Astrocyte (in vitro differentiated cells and primary cell): ENCODE measurements at regions not wholly inside any gene's neighbourhood (a gene's known extent, or its start where the extent isn't known, plus 50 kb on each side); places are given as distances from the start of the nearest gene placed in this dataset.

ENCODE experiments used
- DNase-seq: peaks from one replicate; pipeline ENCODE4 v3.0.0-alpha.2; 2010; ENCODE audit warnings: low read depth
- FAIRE-seq: peaks from 2 replicates; lab custom pipeline; 2011; peaks lifted over from hg19 to GRCh38; lab: Jason Lieb, UNC
- H2AFZ ChIP-seq: 2 replicates; pipeline ENCODE4 v1.6.0; 2012; ENCODE audit warnings: low read depth, low read length, inconsistent platforms
- H3K27ac ChIP-seq: 2 replicates; pipeline ENCODE4 v1.5.1; 2011; ENCODE audit warnings: low read depth, low read length, inconsistent platforms
- H3K27me3 ChIP-seq: 2 replicates; pipeline ENCODE4 v1.6.0; 2011; ENCODE audit warnings: low read length, inconsistent platforms; ENCODE audit not compliant: insufficient read depth
- H3K36me3 ChIP-seq: 2 replicates; pipeline ENCODE4 v1.5.1; 2011; ENCODE audit warnings: low read length, inconsistent platforms; ENCODE audit not compliant: insufficient read depth
- H3K4me1 ChIP-seq: 2 replicates; pipeline ENCODE4 v1.5.1; 2011; ENCODE audit warnings: low read length, inconsistent platforms; ENCODE audit not compliant: insufficient read depth
- H3K4me2 ChIP-seq: 2 replicates; pipeline ENCODE4 v1.6.0; 2012; ENCODE audit warnings: low read length, inconsistent platforms
- H3K4me3 ChIP-seq: 2 replicates; pipeline ENCODE4 v1.5.1; 2011; ENCODE audit warnings: low read depth, mild to moderate bottlenecking, low read length, inconsistent platforms; ENCODE audit not compliant: insufficient read depth
- H3K79me2 ChIP-seq: 2 replicates; pipeline ENCODE4 v1.6.0; 2012; ENCODE audit warnings: mild to moderate bottlenecking, low read length, inconsistent platforms; ENCODE audit not compliant: insufficient read depth
- H3K9ac ChIP-seq: 2 replicates; pipeline ENCODE4 v1.6.0; 2012; ENCODE audit warnings: mild to moderate bottlenecking, low read length, inconsistent platforms
- H3K9me3 ChIP-seq: 2 replicates; pipeline ENCODE4 v1.5.1; 2012; ENCODE audit warnings: low read depth, mild to moderate bottlenecking, low read length, inconsistent platforms; ENCODE audit not compliant: insufficient read depth
- H4K20me1 ChIP-seq: 2 replicates; pipeline ENCODE4 v1.6.0; 2012; ENCODE audit warnings: low read length, inconsistent platforms; ENCODE audit not compliant: insufficient read depth
- H3K27ac Mint-ChIP-seq: one replicate; pipeline ENCODE4 v1.8.0; 2021; ENCODE audit warnings: mild to moderate bottlenecking, mixed read lengths; ENCODE audit not compliant: unreplicated experiment
- H3K27me3 Mint-ChIP-seq: one replicate; pipeline ENCODE4 v1.8.0; 2021; ENCODE audit warnings: low read depth, mixed read lengths; ENCODE audit not compliant: unreplicated experiment
- H3K36me3 Mint-ChIP-seq: one replicate; pipeline ENCODE4 v1.8.0; 2021; ENCODE audit warnings: low read depth, mixed read lengths; ENCODE audit not compliant: unreplicated experiment
- H3K4me1 Mint-ChIP-seq: one replicate; pipeline ENCODE4 v1.8.0; 2021; ENCODE audit warnings: low read depth, mixed read lengths; ENCODE audit not compliant: unreplicated experiment
- H3K4me3 Mint-ChIP-seq: one replicate; pipeline ENCODE4 v1.8.0; 2021; ENCODE audit warnings: mild to moderate bottlenecking, moderate library complexity, mixed read lengths; ENCODE audit not compliant: unreplicated experiment
- H3K9me3 Mint-ChIP-seq: one replicate; pipeline ENCODE4 v1.8.0; 2021; ENCODE audit warnings: mild to moderate bottlenecking, mixed read lengths; ENCODE audit not compliant: unreplicated experiment
- EZH2 ChIP-seq: IDR thresholded peaks from 2 replicates; pipeline ENCODE4 v1.6.1; 2012; ENCODE audit warnings: mild to moderate bottlenecking, low read length, inconsistent platforms; ENCODE audit not compliant: insufficient read depth
- TF ChIP-seq, protein P1 (sequence below): IDR thresholded peaks from 2 replicates; pipeline ENCODE4 v1.5.1; 2011; ENCODE audit warnings: low read depth, mild to moderate bottlenecking, inconsistent platforms, low read length, moderate library complexity; ENCODE audit not compliant: insufficient read depth

DNA sequence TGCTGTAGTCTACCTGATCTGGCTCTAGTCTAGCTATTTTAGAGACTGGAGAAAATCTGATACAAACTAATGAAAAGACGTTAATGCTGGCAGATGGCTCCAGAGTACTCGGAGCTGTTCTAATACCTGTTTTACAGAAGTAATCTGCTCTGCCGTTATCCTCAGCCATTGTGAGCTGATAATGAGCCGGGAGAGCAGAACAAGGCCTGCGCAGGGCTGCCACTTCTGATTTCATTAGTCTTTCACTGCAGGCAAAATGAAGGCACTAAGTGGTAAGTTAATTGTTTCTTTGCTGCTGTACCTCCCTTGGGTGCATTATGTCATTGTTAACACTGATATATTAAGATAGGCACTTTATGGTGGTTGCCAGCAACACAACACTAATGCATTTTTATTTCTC, 456.4 kb upstream of the PFKP start:
- Mint-ChIP-seq H3K4me3 (no peak overlapping the region), H3K27ac (no peak overlapping the region), H3K9me3 (peaks cover 4% of the 10 kb centered on the region), H3K27me3 (no peaks in the 10 kb centered on the region), H3K4me1 (no peaks in the 10 kb centered on the region), H3K36me3 (no peaks in the 10 kb centered on the region)
- no peak overlapping the region for H3K4me2 ChIP-seq
- H3K4me3 ChIP-seq = no peak overlapping the region
- H3K27me3 ChIP-seq = no peaks in the 10 kb centered on the region
- DNase-seq (no peak), FAIRE-seq (no peak)
- H3K27ac ChIP-seq = no peak overlapping the region
- TF ChIP-seq EZH2 = no peak
- TF ChIP-seq, protein P1, sequence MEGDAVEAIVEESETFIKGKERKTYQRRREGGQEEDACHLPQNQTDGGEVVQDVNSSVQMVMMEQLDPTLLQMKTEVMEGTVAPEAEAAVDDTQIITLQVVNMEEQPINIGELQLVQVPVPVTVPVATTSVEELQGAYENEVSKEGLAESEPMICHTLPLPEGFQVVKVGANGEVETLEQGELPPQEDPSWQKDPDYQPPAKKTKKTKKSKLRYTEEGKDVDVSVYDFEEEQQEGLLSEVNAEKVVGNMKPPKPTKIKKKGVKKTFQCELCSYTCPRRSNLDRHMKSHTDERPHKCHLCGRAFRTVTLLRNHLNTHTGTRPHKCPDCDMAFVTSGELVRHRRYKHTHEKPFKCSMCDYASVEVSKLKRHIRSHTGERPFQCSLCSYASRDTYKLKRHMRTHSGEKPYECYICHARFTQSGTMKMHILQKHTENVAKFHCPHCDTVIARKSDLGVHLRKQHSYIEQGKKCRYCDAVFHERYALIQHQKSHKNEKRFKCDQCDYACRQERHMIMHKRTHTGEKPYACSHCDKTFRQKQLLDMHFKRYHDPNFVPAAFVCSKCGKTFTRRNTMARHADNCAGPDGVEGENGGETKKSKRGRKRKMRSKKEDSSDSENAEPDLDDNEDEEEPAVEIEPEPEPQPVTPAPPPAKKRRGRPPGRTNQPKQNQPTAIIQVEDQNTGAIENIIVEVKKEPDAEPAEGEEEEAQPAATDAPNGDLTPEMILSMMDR = no peak
- H3K9ac ChIP-seq = no peak overlapping the region
- H2AFZ ChIP-seq = no peak overlapping the region
- no peaks in the 10 kb centered on the region for H3K36me3 ChIP-seq
- H3K79me2 ChIP-seq = no peaks in the 10 kb centered on the region
- no peaks in the 10 kb centered on the region for H3K4me1 ChIP-seq
- H3K9me3 ChIP-seq = no peaks in the 10 kb centered on the region
- H4K20me1 ChIP-seq = no peaks in the 10 kb centered on the region

DNA sequence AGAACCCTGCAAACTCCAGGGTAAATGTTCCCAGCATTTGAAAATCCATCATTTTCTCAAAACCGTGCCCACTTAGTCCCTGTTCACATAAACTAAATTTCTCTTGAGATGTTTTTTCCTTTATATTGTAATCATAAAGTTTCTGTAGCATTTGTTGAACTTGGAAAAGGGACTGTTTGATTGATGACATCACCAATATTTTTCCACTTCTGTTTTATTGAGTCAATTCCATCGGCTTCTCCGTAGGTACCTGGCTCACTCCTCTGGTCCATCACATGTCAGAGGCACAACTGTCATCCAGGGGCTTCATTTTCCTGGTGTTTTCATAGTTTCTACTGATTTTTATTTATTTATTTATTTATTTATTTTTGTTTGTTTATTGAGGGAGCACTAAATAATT, 462.5 kb upstream of the PFKP start:
- no peak overlapping the region for H3K27ac Mint-ChIP-seq
- Histone ChIP-seq H3K4me3 (no peak overlapping the region), H3K9ac (no peak overlapping the region), H3K4me2 (no peak overlapping the region), H3K9me3 (no peaks in the 10 kb centered on the region), H3K27me3 (no peaks in the 10 kb centered on the region), H4K20me1 (no peaks in the 10 kb centered on the region), H2AFZ (no peak overlapping the region), H3K27ac (no peak overlapping the region), H3K4me1 (no peaks in the 10 kb centered on the region), H3K36me3 (no peaks in the 10 kb centered on the region), H3K79me2 (no peaks in the 10 kb centered on the region)
- no peaks in the 10 kb centered on the region for H3K36me3 Mint-ChIP-seq
- FAIRE-seq (no peak), DNase-seq (no peak)
- peaks cover 5% of the 10 kb centered on the region for H3K4me1 Mint-ChIP-seq
- no peak overlapping the region for H3K4me3 Mint-ChIP-seq
- TF ChIP-seq, protein P1 = no peak
- no peak for TF ChIP-seq EZH2
- no peaks in the 10 kb centered on the region for H3K27me3 Mint-ChIP-seq
- H3K9me3 Mint-ChIP-seq = peaks cover 6% of the 10 kb centered on the region

DNA sequence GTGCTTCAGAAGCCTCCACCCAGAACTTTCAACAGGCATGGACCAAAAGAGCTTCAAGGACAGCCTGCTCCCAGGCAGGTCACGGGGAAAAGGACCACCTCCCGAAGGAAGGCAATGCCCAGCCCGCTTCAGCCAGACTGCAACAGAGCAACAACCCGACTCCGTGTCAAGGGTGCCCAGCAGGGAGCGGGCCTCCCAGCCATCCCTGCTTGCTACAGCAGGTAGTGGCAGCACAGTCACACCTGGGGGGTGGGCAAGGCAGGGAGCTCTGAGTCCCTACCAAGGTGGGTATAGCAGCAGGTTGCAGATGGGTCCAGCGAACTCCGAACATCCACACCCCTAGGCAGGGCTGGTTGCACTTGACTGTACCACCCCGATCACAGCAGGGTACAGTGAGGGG, 467.8 kb upstream of the PFKP start:
- Histone ChIP-seq H3K27me3 (no peaks in the 10 kb centered on the region), H2AFZ (no peak overlapping the region), H3K27ac (no peak overlapping the region), H3K4me3 (no peak overlapping the region), H3K4me2 (no peak overlapping the region), H3K9me3 (peaks cover 7% of the 10 kb centered on the region), H3K4me1 (no peaks in the 10 kb centered on the region), H3K79me2 (no peaks in the 10 kb centered on the region), H4K20me1 (no peaks in the 10 kb centered on the region), H3K9ac (no peak overlapping the region), H3K36me3 (no peaks in the 10 kb centered on the region)
- no peak for FAIRE-seq
- Mint-ChIP-seq H3K9me3 (no peaks in the 10 kb centered on the region), H3K27ac (no peak overlapping the region), H3K27me3 (peaks cover under 1% of the 10 kb centered on the region), H3K36me3 (no peaks in the 10 kb centered on the region), H3K4me1 (peaks cover 10% of the 10 kb centered on the region), H3K4me3 (no peak overlapping the region)
- TF ChIP-seq, protein P1 = no peak
- no peak for TF ChIP-seq EZH2
- no peak for DNase-seq
